GM18870 (cell line): ENCODE measurements at regions not wholly inside any gene's neighbourhood (a gene's known extent, or its start where the extent isn't known, plus 50 kb on each side); places are given as distances from the start of the nearest gene placed in this dataset.

Experiments
- ATAC-seq: cut with Tn5 transposase; IDR thresholded peaks from one replicate; pipeline ENCODE4 v1.9.1; 2021; ENCODE audit warnings: moderate library complexity; ENCODE audit not compliant: unreplicated experiment

GRCh38 chr21:20661246-20661645 lies 337.0 kb upstream of the NCAM2 start:
- no peak for ATAC-seq

GRCh38 chr21:20661745-20662422 lies 336.3 kb upstream of the NCAM2 start:
- ATAC-seq, result no peak

GRCh38 chr21:20662514-20662913 lies 335.7 kb upstream of the NCAM2 start:
- ATAC-seq, result no peak

- ATAC-seq, result no peak
Measured at GRCh38 chr21:20667931-20668330, 330.3 kb upstream of the NCAM2 start.

GRCh38 chr21:20685475-20685874 lies 312.7 kb upstream of the NCAM2 start:
- ATAC-seq, result no peak

- no peak for ATAC-seq
Measured at GRCh38 chr21:20698585-20698984, 299.6 kb upstream of the NCAM2 start.

- no peak for ATAC-seq
Measured at GRCh38 chr21:20701235-20701634, 297.0 kb upstream of the NCAM2 start.

GRCh38 chr21:20703112-20703767 lies 295.0 kb upstream of the NCAM2 start:
- ATAC-seq, result no peak

GRCh38 chr21:20720623-20721022 lies 277.6 kb upstream of the NCAM2 start:
- no peak for ATAC-seq

GRCh38 chr21:20721151-20721550 lies 277.1 kb upstream of the NCAM2 start:
- no peak for ATAC-seq

- no peak for ATAC-seq
Measured at GRCh38 chr21:20728691-20729090, 269.5 kb upstream of the NCAM2 start.

- ATAC-seq, result no peak
Measured at GRCh38 chr21:20729376-20729775, 268.8 kb upstream of the NCAM2 start.

- no peak for ATAC-seq
Measured at GRCh38 chr21:20730441-20730840, 267.8 kb upstream of the NCAM2 start.

- ATAC-seq, result no peak
Measured at GRCh38 chr21:20735257-20735656, 263.0 kb upstream of the NCAM2 start.

- ATAC-seq, result no peak
Measured at GRCh38 chr21:20737227-20737913, 260.8 kb upstream of the NCAM2 start.

GRCh38 chr21:20739421-20739820 lies 258.8 kb upstream of the NCAM2 start:
- ATAC-seq, result no peak

- ATAC-seq, result no peak
Measured at GRCh38 chr21:20741445-20741844, 256.8 kb upstream of the NCAM2 start.

GRCh38 chr21:20760221-20760620 lies 238.0 kb upstream of the NCAM2 start:
- ATAC-seq, result no peak

- ATAC-seq, result no peak
Measured at GRCh38 chr21:20774737-20775136, 223.5 kb upstream of the NCAM2 start.

- no peak for ATAC-seq
Measured at GRCh38 chr21:20779321-20779720, 218.9 kb upstream of the NCAM2 start.

- ATAC-seq, result no peak
Measured at GRCh38 chr21:20783611-20784010, 214.6 kb upstream of the NCAM2 start.
